GM12878 (cell line): ENCODE measurements at regions not wholly inside any gene's neighbourhood (a gene's known extent, or its start where the extent isn't known, plus 50 kb on each side); places are given as distances from the start of the nearest gene placed in this dataset.

ENCODE experiments used
- CTCF ChIP-seq, 3 experiments: IDR thresholded peaks in 2 of 3; conservative IDR thresholded peaks in 1 of 3; 2 replicates each; pipeline ENCODE4 v1.5.1; 2011; ENCODE audit warnings: low read depth in 3 of 3, low read length in 3 of 3, mild to moderate bottlenecking in 3 of 3, control low read depth in 2 of 3, moderate library complexity in 2 of 3, inconsistent platforms in 1 of 3, mixed read lengths in 1 of 3; ENCODE audit not compliant: control insufficient read depth in 2 of 3, insufficient read depth in 1 of 3; ENCODE audit errors: extremely low read depth in 1 of 3
- SREBF1 ChIP-seq: IDR thresholded peaks from 2 replicates; pipeline ENCODE4 v1.6.1; 2012; ENCODE audit warnings: mild to moderate bottlenecking, low read length

- TF ChIP-seq CTCF (IDR thresholded peaks at IDR 0.05 in 2 of 3, conservative IDR thresholded peaks at IDR 0.05 in 1 of 3; ENCODE audit: control insufficient read depth in 2 of 3, extremely low read depth in 1 of 3, insufficient read depth in 1 of 3, low read depth in 3 of 3, low read length in 3 of 3) = no peak
- TF ChIP-seq SREBF1 = no peak
Measured at GRCh38 chr3:70476174-70476573, 163.7 kb upstream of the MDFIC2 start.
